Fibroblast of pulmonary artery (primary cell): ENCODE measurements at regions not wholly inside any gene's neighbourhood (a gene's known extent, or its start where the extent isn't known, plus 50 kb on each side); places are given as distances from the start of the nearest gene placed in this dataset.
A peak's percentile ranks its signal among the peaks of the same experiment; 100 is the strongest.

Experiments
- DNase-seq: peaks from one replicate; pipeline ENCODE4 v3.0.0-alpha.2; 2010; ENCODE audit warnings: low read depth
- H3K4me3 ChIP-seq: replicated peaks from 2 replicates; pipeline ENCODE4 v1.5.1; 2011; ENCODE audit warnings: low read depth, mild to moderate bottlenecking, control low read depth, low read length, moderate library complexity
- TF ChIP-seq, protein P1 (sequence below): IDR thresholded peaks from 2 replicates; pipeline ENCODE4 v1.5.1; 2011; ENCODE audit warnings: mild to moderate bottlenecking, control low read depth, low read length, inconsistent platforms; ENCODE audit errors: missing control alignments

DNA sequence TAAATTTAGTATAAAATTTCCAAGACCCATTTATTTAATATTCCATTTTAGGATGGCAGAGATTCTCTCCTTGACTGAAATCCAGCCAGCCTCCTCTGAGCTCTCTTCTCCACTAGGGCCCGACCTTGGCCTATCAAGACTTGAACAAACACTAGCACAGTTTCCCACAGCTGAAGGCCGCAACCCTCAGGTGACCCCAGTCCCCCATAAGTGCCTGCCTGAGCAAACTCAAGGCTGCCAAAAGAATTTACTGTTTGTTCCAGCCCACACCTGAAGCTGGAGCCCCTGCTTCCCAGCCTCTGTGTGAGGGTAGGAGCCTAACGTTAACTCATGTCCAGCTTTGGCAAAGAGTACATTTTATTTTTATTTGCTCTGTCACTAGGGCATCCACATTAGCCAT, 629.0 kb upstream of the ZFP42 start:
- DNase-seq, result no peak
- TF ChIP-seq, protein P1, sequence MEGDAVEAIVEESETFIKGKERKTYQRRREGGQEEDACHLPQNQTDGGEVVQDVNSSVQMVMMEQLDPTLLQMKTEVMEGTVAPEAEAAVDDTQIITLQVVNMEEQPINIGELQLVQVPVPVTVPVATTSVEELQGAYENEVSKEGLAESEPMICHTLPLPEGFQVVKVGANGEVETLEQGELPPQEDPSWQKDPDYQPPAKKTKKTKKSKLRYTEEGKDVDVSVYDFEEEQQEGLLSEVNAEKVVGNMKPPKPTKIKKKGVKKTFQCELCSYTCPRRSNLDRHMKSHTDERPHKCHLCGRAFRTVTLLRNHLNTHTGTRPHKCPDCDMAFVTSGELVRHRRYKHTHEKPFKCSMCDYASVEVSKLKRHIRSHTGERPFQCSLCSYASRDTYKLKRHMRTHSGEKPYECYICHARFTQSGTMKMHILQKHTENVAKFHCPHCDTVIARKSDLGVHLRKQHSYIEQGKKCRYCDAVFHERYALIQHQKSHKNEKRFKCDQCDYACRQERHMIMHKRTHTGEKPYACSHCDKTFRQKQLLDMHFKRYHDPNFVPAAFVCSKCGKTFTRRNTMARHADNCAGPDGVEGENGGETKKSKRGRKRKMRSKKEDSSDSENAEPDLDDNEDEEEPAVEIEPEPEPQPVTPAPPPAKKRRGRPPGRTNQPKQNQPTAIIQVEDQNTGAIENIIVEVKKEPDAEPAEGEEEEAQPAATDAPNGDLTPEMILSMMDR, result no peak
- H3K4me3 ChIP-seq, result no peak overlapping the region

DNA sequence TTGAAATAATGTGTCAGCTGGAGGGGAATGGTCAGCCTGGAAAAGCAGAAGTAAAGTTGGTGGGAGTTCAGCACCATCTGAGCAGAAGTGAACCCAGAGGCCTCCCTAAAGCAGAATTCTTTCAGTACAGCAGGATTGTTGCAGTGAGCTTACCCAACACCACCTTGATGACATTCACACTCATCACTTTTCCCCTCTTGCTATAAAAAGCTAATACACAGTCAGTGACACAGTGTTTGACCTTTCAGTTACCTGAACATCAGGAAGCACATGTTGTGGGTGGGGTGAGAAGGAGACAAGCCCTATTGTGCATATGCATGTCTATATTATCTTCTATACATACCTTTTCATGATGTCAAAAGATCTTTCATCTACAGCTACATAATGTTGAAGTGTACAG, 624.7 kb upstream of the ZFP42 start:
- DNase-seq, result no peak
- H3K4me3 ChIP-seq, result no peak overlapping the region
- TF ChIP-seq, protein P1, result no peak

DNA sequence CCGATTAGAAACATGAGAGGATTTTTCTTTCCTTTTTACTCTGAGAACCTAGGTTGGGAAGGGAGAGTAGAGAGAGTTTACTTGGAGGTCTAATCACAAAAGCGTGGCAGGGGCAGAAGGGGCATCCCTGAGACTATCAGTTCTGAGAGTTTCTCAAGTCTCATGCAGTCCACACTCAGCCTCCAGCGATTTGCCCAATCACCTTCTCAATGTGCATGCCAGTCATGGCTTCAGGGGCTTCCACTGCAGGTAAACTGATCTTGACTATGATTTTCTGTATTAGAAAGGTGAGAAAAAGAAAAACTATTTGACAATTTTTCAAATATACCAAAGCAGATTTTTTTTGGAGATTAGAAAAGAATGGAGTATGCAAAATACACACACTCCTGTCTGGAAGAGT, 617.1 kb upstream of the ZFP42 start:
- no peak for DNase-seq
- TF ChIP-seq, protein P1, result no peak
- H3K4me3 ChIP-seq, result no peak overlapping the region

DNA sequence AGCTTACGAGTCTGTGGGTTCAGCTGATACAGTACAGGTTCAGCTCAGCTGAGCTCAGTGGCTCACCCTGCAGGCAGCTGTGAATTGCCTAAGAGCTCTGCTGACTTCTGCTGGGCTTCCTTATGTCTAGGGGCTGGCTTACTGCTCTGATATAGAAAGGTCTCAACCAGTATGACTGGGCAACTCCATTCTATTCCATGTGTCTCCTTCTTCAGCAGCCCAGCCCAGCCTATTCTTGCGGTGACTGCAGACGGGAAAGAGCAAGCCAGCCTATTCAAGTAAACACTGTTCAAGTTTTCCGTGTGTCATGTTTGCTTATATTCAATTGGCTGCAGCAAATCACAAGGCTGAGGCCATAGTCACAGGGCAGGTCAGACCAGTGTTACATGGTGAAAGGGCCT, 615.4 kb upstream of the ZFP42 start:
- TF ChIP-seq, protein P1, result peak; percentile 10
- peak; percentile 7 for DNase-seq
- H3K4me3 ChIP-seq, result no peak overlapping the region

DNA sequence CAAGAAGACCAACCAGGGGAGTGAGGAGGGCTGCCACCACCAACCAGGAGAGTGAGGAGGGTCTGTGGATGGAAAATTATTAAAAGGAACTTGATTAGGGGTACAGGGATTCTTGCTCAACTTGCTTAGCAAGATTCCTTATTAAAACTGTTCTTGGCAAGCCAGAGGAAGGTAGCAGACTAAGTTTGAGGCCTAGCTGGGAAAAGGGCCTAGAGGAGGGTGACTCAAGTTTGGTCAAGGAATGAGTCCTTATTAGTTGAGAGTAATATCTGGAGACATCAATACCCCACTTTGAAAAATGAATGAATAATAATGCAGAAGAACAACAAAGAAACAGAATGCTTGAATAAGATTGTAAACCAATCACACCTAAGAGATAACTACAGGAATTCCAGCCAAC, 612.4 kb upstream of the ZFP42 start:
- TF ChIP-seq, protein P1, result no peak
- no peak overlapping the region for H3K4me3 ChIP-seq
- DNase-seq, result no peak

DNA sequence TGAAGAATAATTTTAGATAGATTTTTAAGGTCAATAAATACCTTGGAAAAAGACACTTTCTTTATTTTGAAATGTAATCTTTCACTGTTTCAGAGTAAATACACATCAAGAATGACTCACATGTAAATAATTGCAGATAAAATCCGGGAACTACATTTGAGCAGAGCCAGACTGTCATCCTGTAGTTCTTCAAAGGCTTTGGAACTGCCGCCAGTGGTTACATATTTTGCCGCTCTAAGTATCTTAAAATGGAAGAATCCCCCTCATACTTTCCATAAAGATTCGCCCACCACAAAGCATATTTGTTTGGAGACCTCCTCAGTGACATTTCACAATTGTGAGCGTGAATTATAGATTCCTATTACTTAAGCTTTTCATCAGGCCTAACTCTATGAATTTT, 607.8 kb upstream of the ZFP42 start:
- H3K4me3 ChIP-seq, result no peak overlapping the region
- DNase-seq, result peak; percentile 28
- TF ChIP-seq, protein P1, result no peak

DNA sequence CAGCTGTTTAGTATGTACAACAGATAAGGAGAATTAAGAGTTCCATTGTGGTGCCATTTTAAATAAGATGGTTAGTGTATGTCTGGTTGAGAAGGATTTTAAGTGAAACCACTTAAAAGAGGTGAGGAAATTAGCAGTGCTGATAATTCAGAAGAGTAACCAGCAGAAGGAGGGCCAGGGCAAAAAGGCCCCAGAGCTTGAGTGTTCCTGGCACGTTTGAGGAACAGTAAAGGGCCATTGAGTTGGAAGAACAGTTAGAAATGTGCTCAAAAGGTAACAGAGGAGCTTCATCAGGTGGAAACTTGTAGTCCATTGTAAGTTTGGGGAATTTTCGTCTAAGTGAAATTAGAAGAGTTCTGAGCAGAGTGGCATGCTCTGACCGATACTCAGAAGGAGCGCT, 606.2 kb upstream of the ZFP42 start:
- H3K4me3 ChIP-seq, result no peak overlapping the region
- TF ChIP-seq, protein P1, result no peak
- no peak for DNase-seq
